ENCODE measurements at regions not wholly inside any gene's neighbourhood (a gene's known extent, or its start where the extent isn't known, plus 50 kb on each side); places are given as distances from the start of the nearest gene placed in this dataset.

DNA sequence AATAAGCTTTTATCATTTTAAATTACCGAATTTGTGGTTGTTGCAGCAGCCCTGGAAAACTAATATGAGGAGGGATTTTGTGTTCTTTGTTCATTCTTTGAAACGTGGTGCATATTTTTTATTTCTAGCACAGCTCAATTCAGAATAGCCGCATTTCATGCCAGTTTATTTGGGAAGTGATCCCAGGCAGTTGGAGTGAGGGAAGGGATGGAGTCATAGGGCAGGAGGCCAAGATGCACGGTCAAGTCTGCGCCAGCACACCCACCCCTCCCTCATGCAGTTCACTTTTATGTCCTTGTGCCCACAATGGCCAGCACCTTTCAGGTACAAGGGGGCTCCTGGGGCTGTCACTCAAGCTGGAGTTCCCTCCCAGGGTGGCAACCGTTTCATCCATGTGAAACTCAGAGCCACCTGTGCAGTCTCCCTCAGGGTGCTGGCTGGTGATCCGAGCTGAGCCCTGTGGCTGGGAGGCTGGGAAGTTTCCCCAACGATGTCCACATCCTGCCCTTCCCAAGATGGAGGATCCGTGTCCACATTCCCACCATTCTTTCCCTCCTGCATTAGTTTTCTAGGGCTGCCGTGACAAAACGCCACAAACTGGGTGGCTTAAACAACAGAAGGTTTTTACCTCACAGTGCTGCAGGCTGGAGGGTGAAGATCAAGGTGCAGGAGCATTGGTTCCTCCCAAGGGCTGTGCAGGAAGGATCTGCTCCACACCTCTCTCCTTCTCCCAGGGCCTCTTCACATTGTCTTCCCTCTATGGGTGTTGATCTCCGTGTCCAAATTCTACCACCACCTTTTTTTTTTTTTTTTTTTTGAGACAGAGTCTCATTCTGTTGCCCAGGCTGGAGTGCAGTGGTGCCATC, 68.5 kb upstream of the ITGA6 start:
- no peak for DNase-seq (ENCODE audit: low read depth in 2 of 2)

- DNase-seq (ENCODE audit: low read depth in 2 of 2): no peak
Observed at GRCh38 chr2:172361360-172361759, 66.0 kb upstream of the ITGA6 start.

DNA sequence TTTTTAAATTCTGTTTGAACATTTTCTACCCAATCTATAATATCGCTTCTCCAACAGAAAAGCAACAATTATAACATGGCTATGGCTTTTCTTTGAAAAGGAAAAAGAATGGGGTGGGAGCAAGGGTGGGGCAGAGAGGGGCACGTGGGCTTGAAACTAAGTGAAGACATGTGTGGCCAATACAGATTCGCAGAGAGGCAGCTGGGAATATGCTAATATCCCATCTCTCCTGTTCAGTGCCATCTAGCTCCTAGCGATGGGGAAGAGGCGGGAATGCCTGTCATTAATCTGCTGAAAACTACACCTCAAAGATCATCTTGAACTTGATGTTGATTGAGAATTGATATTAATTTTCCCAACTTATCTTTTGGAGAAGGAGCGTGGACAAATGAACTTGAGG, 65.5 kb upstream of the ITGA6 start:
- no peak for DNase-seq (ENCODE audit: low read depth in 2 of 2)

DNA sequence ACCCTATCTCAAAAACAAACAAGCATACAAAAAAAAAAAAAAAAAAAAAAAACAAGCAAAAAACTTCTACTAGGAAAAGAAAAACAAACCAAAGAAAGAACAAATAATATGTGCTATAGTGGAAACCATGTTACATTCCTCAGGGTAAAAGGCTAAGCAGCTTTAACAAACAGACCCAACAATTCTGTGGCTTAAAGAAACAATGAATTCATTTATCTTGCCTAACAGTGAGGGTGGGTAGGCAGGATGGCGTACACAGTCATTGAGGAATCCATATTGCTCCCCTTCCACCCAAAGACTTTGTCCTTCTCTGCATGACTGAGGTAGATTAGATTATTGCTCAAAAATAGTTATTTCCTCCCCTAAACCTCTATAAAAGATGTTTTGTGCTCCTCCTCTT, 63.1 kb upstream of the ITGA6 start:
- no peak for DNase-seq (ENCODE audit: low read depth in 2 of 2)

DNA sequence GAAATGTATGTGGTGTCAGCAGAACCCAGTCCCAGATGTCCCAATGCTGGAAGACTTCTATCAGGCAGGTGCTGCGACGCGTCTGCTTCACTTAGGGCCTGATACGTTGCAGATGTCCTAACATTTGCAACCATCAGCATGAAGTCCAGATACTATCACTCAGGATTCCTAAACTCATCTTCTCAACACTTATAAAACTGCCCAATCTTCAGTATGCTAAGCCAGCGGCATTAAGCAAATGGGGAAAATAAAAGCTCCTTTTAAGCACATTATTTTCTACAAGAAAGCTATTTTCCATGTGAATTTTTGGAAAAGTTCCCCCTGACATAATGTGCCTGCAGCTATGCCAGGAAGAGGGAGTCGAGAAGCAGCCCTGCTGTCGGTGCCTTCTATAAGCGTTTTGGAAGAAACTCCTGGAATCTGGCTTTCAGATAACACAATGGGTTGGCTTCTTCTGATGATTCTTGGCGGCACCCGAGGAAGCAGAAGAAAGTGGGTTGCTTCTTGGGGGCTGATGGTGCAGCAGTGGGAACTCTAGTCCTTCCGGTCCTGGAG, 60.7 kb upstream of the ITGA6 start:
- no peak for DNase-seq (ENCODE audit: low read depth in 2 of 2)

GRCh38 chr2:172370821-172371455, 56.4 kb upstream of the ITGA6 start:
- DNase-seq (ENCODE audit: low read depth in 2 of 2): no peak

- DNase-seq (ENCODE audit: low read depth in 2 of 2): no peak
Observed at GRCh38 chr2:172372436-172372835, 55.0 kb upstream of the ITGA6 start.

DNA sequence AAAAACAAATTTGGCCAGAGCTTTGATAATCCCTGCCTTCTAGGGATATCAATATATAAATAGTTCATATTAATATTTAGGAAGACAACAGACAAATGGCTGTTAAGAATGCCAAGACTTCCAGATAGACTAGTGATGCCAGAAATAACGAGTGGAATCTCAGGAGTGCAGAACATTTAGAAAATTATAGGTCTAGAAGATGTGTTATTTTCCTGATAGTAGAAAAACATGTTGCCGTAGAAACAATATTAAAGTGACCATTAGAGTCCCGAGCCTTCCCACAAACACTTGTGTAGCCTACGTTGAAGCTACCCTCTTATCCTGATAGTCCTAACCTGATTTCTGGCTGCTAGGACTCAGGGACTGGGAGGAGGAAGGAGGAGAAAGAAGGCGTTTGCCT, 54.3 kb upstream of the ITGA6 start:
- DNase-seq (ENCODE audit: low read depth in 2 of 2): no peak

DNA sequence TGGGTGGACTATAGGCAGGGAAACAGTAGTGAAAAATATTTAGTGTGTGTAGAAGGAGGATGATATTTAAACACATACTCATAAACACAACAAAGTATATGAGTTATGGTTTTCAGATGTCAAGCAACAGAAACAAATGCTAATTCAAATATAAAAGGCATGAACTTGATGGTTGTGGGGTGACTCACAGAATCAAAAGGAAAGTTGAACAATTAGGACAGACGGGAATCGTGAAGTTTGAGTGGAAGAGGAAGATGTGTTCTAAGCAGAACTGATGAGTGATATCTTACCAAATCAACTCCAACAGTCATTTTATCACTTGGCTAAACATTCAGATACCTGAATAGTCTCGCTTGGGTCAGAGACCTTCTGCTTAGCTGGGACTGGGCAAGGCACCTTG, 53.6 kb upstream of the ITGA6 start:
- no peak for DNase-seq (ENCODE audit: low read depth in 2 of 2)

DNA sequence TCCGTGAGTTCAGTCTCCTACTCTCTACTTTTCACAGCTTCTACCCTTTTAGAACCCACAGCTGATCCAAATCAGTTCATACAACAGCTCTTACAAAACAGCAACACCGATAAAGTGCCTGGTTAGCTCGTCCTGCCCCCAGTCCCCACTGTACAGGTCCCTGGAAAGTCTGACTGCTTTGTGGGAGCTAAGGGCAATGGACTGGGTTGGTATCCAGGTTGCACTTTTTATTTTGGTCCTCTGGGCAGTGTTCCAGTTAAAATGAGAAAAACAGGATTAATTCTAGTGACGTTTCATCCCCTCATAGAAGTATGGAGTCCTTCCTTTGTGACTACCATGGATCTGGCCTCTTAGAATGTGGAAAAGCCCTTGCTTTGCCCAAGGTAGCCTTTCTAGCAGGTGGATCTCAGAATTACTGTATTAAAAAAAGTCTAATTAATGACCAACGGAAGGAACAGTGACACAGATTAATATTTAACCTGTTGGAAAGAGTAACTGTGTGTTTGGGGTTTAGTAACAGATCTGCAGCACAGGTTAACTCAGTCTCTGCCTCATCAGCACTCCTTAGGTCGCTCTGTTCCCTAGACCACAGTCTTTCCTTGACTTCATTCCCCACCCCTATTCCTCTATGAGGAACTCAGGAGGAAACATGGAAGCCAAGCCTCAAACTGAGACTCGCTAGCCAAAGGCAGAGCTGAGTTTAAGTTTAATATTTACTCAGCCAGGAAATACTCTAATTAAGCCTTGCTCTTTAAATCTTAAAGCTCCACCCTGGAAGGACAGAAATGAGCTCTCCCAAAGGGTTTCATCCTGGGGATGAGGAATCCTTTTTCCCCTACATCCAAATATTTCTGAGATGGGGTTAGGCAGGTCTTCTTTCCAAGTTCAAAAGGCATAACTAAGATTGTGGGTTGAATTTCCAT, 52.8 kb upstream of the ITGA6 start:
- DNase-seq (ENCODE audit: low read depth in 2 of 2): no peak

DNA sequence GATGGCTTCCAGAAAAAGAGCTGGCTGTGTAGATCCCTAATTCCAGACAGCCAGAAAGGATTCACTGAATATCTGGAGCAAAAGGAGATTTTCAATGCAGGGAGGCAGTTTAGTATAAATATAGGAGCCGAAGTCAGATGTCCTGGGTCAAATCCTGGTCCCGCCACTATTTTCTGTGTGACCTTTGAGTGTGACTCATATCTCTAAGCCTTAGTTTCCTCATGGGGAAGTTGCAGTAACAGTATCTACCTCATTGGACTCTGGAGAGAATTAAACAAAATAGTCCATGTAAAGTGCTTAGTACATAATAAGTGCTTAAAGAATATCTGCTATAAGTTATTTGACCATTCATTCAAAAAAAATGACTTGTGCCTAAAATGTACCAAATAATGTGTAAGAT, 52.1 kb upstream of the ITGA6 start:
- no peak for DNase-seq (ENCODE audit: low read depth in 2 of 2)

GRCh38 chr2:172376016-172376415, 51.4 kb upstream of the ITGA6 start:
- no peak for DNase-seq (ENCODE audit: low read depth in 2 of 2)

GRCh38 chr2:172376505-172377125, 50.8 kb upstream of the ITGA6 start:
- DNase-seq (ENCODE audit: low read depth in 2 of 2): no peak

DNA sequence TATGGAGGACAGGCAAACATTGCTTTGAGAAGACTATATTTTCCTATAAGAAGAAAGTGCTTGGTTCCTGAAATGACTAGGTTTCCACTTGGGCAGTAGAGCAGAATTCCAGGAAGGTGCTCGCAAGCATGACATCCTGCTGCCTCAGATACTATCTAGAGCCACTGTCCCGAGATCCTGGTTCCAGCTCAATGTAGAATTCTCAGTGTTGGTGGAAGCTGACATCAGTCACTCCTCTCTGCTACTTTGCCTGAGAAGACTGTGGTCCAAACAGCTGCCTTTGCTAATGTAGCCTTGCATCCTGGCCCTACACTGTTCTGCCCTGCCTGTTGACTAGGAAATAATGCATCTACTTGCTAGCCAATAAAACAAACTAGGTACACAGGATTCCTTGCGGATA, 50.0 kb upstream of the ITGA6 start:
- DNase-seq (ENCODE audit: low read depth in 2 of 2): no peak
